ENCODE measurements at regions not wholly inside any gene's neighbourhood (a gene's known extent, or its start where the extent isn't known, plus 50 kb on each side); places are given as distances from the start of the nearest gene placed in this dataset.

DNA sequence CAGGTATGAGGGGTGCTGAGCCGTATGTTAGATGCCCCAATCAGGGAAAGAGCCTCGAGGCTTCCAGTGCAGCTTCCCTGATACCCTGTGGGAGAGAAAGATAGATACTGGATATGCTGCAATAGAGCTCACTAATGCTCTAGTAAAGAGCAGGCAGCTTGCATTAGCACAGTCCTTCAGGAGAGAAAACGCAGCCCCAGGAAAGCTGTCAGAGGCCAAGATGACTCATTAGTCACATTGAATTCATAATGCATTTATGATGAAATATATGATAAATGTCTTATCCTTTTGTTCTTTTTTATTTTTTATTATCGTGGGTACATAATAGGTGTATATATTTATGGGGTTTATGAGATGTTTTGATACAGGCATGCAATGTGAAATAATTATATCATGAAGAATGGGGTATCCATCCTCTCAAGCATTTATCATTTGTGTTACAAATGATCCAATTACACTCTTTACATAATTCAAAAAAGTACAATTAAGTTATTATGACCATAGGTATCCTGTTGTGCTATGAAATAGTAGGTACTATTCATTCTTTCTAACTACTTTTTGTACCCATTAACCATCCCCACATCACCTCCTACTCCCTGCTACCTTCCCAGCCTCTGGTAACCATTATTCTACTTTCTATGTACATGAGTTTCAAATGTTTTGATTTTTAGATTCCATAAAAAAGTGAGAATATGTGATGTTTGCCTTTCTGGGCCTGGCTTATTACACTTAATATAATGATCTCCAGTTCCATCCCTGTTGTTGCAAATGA lies 94.5 kb upstream of the TOP3B start:
- TF ChIP-seq, protein P1, sequence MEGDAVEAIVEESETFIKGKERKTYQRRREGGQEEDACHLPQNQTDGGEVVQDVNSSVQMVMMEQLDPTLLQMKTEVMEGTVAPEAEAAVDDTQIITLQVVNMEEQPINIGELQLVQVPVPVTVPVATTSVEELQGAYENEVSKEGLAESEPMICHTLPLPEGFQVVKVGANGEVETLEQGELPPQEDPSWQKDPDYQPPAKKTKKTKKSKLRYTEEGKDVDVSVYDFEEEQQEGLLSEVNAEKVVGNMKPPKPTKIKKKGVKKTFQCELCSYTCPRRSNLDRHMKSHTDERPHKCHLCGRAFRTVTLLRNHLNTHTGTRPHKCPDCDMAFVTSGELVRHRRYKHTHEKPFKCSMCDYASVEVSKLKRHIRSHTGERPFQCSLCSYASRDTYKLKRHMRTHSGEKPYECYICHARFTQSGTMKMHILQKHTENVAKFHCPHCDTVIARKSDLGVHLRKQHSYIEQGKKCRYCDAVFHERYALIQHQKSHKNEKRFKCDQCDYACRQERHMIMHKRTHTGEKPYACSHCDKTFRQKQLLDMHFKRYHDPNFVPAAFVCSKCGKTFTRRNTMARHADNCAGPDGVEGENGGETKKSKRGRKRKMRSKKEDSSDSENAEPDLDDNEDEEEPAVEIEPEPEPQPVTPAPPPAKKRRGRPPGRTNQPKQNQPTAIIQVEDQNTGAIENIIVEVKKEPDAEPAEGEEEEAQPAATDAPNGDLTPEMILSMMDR (IDR thresholded peaks at IDR 0.05; ENCODE audit: extremely low read depth in 1 of 2, insufficient read depth in 1 of 2, low read depth in 1 of 2, low read length in 2 of 2), result no peak
- no peak for TF ChIP-seq POLR2A (IDR thresholded peaks at IDR 0.05; ENCODE audit: low read depth, low read length)
- no peak for TF ChIP-seq EZH2 (IDR thresholded peaks at IDR 0.05; ENCODE audit: borderline replicate concordance, low read depth, low read length, severe bottlenecking)
- no peak for TF ChIP-seq MYC (IDR thresholded peaks at IDR 0.05; ENCODE audit: low read depth, low read length)

Data from endothelial cell of umbilical vein (primary cell).